IMR-90 (cell line): ENCODE measurements at regions not wholly inside any gene's neighbourhood (a gene's known extent, or its start where the extent isn't known, plus 50 kb on each side); places are given as distances from the start of the nearest gene placed in this dataset.

ENCODE experiments used
- ATAC-seq: fragments of 200-7000 bp; cut with Tn5 transposase; 2 replicates; pipeline ENCODE4 v1.9.1; 2020; ENCODE audit warnings: low read depth, mild to moderate bottlenecking, moderate library complexity
- BruUV-seq: library from RNA; stranded (reverse); fragments of 400-500 nt; replicated peaks from 2 replicates; lab custom pipeline; 2021; lab: Mats Ljungman, UMichigan
- CTCF ChIA-PET: fragments of 300-600 bp; formaldehyde crosslinking; extraction: SDS; loops from one replicate; lab custom pipeline; 2021; ENCODE audit warnings: antibody characterized with exemption; lab: Yijun Ruan, JAX
- POLR2A ChIA-PET: fragments of 300-600 bp; sonication (Branson Sonifier 250); formaldehyde crosslinking; loops from one replicate; lab custom pipeline; 2022; ENCODE audit warnings: antibody characterized with exemption; ENCODE audit not compliant: unreplicated experiment; lab: Charles Lee
- DNase-seq: peaks from one replicate; pipeline ENCODE4 v3.0.0; 2013
- H2AFZ ChIP-seq: replicated peaks from 2 replicates; pipeline ENCODE3; 2013; ENCODE audit warnings: low read length, mild to moderate bottlenecking; ENCODE audit not compliant: poor library complexity
- H2AK5ac ChIP-seq: 2 replicates; pipeline ENCODE4 v1.6.1; 2013; ENCODE audit warnings: low read depth, low read length, inconsistent platforms
- H2AK9ac ChIP-seq: replicated peaks from 2 replicates; pipeline ENCODE3; 2013; ENCODE audit warnings: mild to moderate bottlenecking, low read depth, low read length, moderate library complexity; ENCODE audit not compliant: poor library complexity
- H2BK120ac ChIP-seq: 2 replicates; pipeline ENCODE4 v1.6.1; 2013; ENCODE audit warnings: low read depth, low read length, inconsistent platforms
- H2BK15ac ChIP-seq: 3 replicates; pipeline ENCODE4 v1.6.1; 2013; ENCODE audit warnings: low read depth, low read length, inconsistent platforms
- H2BK20ac ChIP-seq: 2 replicates; pipeline ENCODE4 v1.6.1; 2013; ENCODE audit warnings: low read depth, mild to moderate bottlenecking, inconsistent platforms, low read length, moderate library complexity
- H2BK5ac ChIP-seq: 2 replicates; pipeline ENCODE4 v1.6.1; 2013; ENCODE audit warnings: mild to moderate bottlenecking, low read depth, low read length, inconsistent platforms; ENCODE audit not compliant: poor library complexity, severe bottlenecking
- H3K14ac ChIP-seq: replicated peaks from 2 replicates; pipeline ENCODE4 v1.6.1; 2013; ENCODE audit warnings: low read depth, low read length, inconsistent platforms
- H3K18ac ChIP-seq: 2 replicates; pipeline ENCODE4 v1.6.1; 2013; ENCODE audit warnings: low read depth, low read length, control low read depth
- H3K23ac ChIP-seq: 2 replicates; pipeline ENCODE4 v1.6.1; 2013; ENCODE audit warnings: low read depth, low read length, inconsistent platforms
- H3K27ac ChIP-seq: 2 replicates; pipeline ENCODE4 v1.5.1; 2013; ENCODE audit warnings: mild to moderate bottlenecking, control low read depth, low read length; ENCODE audit not compliant: insufficient read depth
- H3K27me3 ChIP-seq: 2 replicates; pipeline ENCODE4 v1.6.1; 2013; ENCODE audit warnings: low read length; ENCODE audit not compliant: control insufficient read depth, insufficient read depth
- H3K36me3 ChIP-seq: 2 replicates; pipeline ENCODE4 v1.6.1; 2013; ENCODE audit warnings: low read length, mixed read lengths; ENCODE audit not compliant: control insufficient read depth, insufficient read depth
- H3K4ac ChIP-seq: 2 replicates; pipeline ENCODE4 v1.6.1; 2013; ENCODE audit warnings: low read depth, low read length, inconsistent platforms
- H3K4me1 ChIP-seq: 2 replicates; pipeline ENCODE4 v1.6.1; 2013; ENCODE audit warnings: low read length, mixed read lengths; ENCODE audit not compliant: control insufficient read depth, insufficient read depth
- H3K4me2 ChIP-seq: 2 replicates; pipeline ENCODE4 v1.6.1; 2013; ENCODE audit warnings: low read depth, mild to moderate bottlenecking, control low read depth, low read length, moderate library complexity
- H3K4me3 ChIP-seq: 2 replicates; pipeline ENCODE4 v1.5.1; 2013; ENCODE audit warnings: low read depth, mild to moderate bottlenecking, control low read depth, low read length, moderate library complexity; ENCODE audit not compliant: insufficient read depth
- H3K56ac ChIP-seq: 2 replicates; pipeline ENCODE4 v1.6.1; 2013; ENCODE audit warnings: low read length, inconsistent platforms; ENCODE audit not compliant: insufficient read depth; ENCODE audit errors: extremely low read depth
- H3K79me1 ChIP-seq, 2 experiments: 2 replicates each; pipeline ENCODE4 v1.6.1; 2013; ENCODE audit warnings: low read length in 2 of 2, inconsistent platforms in 1 of 2, low read depth in 1 of 2
- H3K9ac ChIP-seq: 2 replicates; pipeline ENCODE4 v1.6.1; 2013; ENCODE audit warnings: low read depth, low read length, control low read depth
- H3K9me1 ChIP-seq: 2 replicates; pipeline ENCODE4 v1.6.1; 2013; ENCODE audit warnings: low read length, inconsistent platforms; ENCODE audit not compliant: insufficient read depth
- H3K9me3 ChIP-seq: 2 replicates; pipeline ENCODE4 v1.6.1; 2013; ENCODE audit warnings: low read length; ENCODE audit not compliant: control insufficient read depth, insufficient read depth
- H4K20me1 ChIP-seq: 2 replicates; pipeline ENCODE4 v1.6.1; 2013; ENCODE audit warnings: low read length, inconsistent platforms; ENCODE audit not compliant: insufficient read depth
- H4K5ac ChIP-seq: 2 replicates; pipeline ENCODE4 v1.6.1; 2013; ENCODE audit warnings: mild to moderate bottlenecking, low read depth, low read length, control low read depth
- H4K8ac ChIP-seq, 2 experiments: 2 replicates each; pipeline ENCODE4 v1.6.1; 2013; ENCODE audit warnings: low read depth in 2 of 2, low read length in 2 of 2, control low read depth in 1 of 2, inconsistent platforms in 1 of 2
- H4K91ac ChIP-seq: 2 replicates; pipeline ENCODE4 v1.6.1; 2013; ENCODE audit warnings: low read depth, low read length, inconsistent platforms; ENCODE audit not compliant: insufficient read depth
- BHLHE40 ChIP-seq: fragments of 150-350 bp; IDR thresholded peaks from 2 replicates; pipeline ENCODE4 v1.6.1; 2016; ENCODE audit warnings: mild to moderate bottlenecking, low read depth, low read length
- CEBPB ChIP-seq: IDR thresholded peaks from 2 replicates; pipeline ENCODE4 v1.6.1; 2012; ENCODE audit warnings: low read depth, low read length, improper control_type of control experiment
- CTCF ChIP-seq: conservative IDR thresholded peaks from 2 replicates; pipeline ENCODE4 v1.5.1; 2012; ENCODE audit warnings: mild to moderate bottlenecking, low read depth, low read length, improper control_type of control experiment
- FOS ChIP-seq: fragments of 150-350 bp; IDR thresholded peaks from 2 replicates; pipeline ENCODE4 v1.6.1; 2016; ENCODE audit warnings: low read depth, low read length
- MAFK ChIP-seq: IDR thresholded peaks from 2 replicates; pipeline ENCODE4 v1.6.1; 2012; ENCODE audit warnings: low read depth, low read length, improper control_type of control experiment
- MAZ ChIP-seq: IDR thresholded peaks from 2 replicates; pipeline ENCODE4 v1.6.1; 2012; ENCODE audit warnings: low read depth, mild to moderate bottlenecking, low read length, improper control_type of control experiment, moderate library complexity, borderline replicate concordance
- MXI1 ChIP-seq: IDR thresholded peaks from 2 replicates; pipeline ENCODE4 v1.6.1; 2012; ENCODE audit warnings: low read depth, mild to moderate bottlenecking, low read length, moderate library complexity, borderline replicate concordance
- RAD21 ChIP-seq: IDR thresholded peaks from 2 replicates; pipeline ENCODE4 v1.6.1; 2012; ENCODE audit warnings: low read length, improper control_type of control experiment
- RCOR1 ChIP-seq: IDR thresholded peaks from 2 replicates; pipeline ENCODE4 v1.6.1; 2012; ENCODE audit warnings: mild to moderate bottlenecking, low read length, improper control_type of control experiment; ENCODE audit not compliant: insufficient replicate concordance
- RFX5 ChIP-seq: IDR thresholded peaks from 2 replicates; pipeline ENCODE4 v1.8.0; 2012; ENCODE audit warnings: low read depth, mild to moderate bottlenecking, low read length, moderate library complexity
- WGBS, 2 experiments: methylation state at CpG; one replicate each; pipeline versions ENCODE4 v1.1.5 to v1.1.7; 2013; ENCODE audit warnings: missing lambda C conversion rate in 2 of 2; ENCODE audit not compliant: insufficient read length in 1 of 2; ENCODE audit errors: extremely low coverage in 2 of 2; 5-methylcytosine and 5-hydroxymethylcytosine counted together
- dilution Hi-C: fragments of 300-500 bp; cut with HindIII; formaldehyde crosslinking; loops from one replicate; pipeline ENCODE4 v1.14.3; 2018; ENCODE audit warnings: low sequenced_read_pairs; ENCODE audit not compliant: unreplicated experiment
- in situ Hi-C: fragments of 300-500 bp; cut with MboI; formaldehyde crosslinking; loops from 3 replicates; pipeline ENCODE4 v1.14.3; 2019; ENCODE audit warnings: low sequenced_read_pairs, inconsistent platforms, mixed read lengths
- intact Hi-C: fragments of 100-400 bp; cut with micrococcal nuclease; formaldehyde crosslinking; loops from 2 replicates; pipeline ENCODE4 v1.10.0; 2022

- Histone ChIP-seq H4K20me1 (no peaks in the 10 kb centered on the region), H3K79me1 (no peaks in the 10 kb centered on the region), H2AK9ac (no peak overlapping the region), H2BK120ac (no peak overlapping the region), H3K23ac (no peak overlapping the region), H3K27me3 (no peaks in the 10 kb centered on the region), H3K36me3 (no peaks in the 10 kb centered on the region), H4K91ac (no peak overlapping the region), H3K9ac (no peak overlapping the region), H3K27ac (no peak overlapping the region), H2BK5ac (no peak overlapping the region), H2BK20ac (no peak overlapping the region), H4K5ac (no peak overlapping the region), H2BK15ac (no peak overlapping the region), H4K8ac (no peak overlapping the region), H3K14ac (no peak overlapping the region), H3K18ac (no peak overlapping the region), H2AK5ac (no peak overlapping the region), H3K56ac (no peak overlapping the region), H3K4me2 (no peak overlapping the region), H3K4me1 (no peaks in the 10 kb centered on the region), H3K4ac (no peak overlapping the region), H3K4me3 (no peak overlapping the region), H2AFZ (no peak overlapping the region), H3K9me1 (no peaks in the 10 kb centered on the region), H3K9me3 (peaks cover 39% of the 10 kb centered on the region)
- no TSS peak for BruUV-seq
- ChIA-PET POLR2A (no interaction called here), CTCF (interaction anchor here (0.6 kb wide), 1 partner anchor 50 kb away, joined by 6 read pairs; no protein-coding TSS in a partner anchor)
- no peak for TF ChIP-seq FOS
- no peak for TF ChIP-seq MAZ
- TF ChIP-seq CEBPB: no peak
- TF ChIP-seq MAFK: no peak
- no peak for TF ChIP-seq MXI1
- no peak for TF ChIP-seq CTCF
- TF ChIP-seq BHLHE40: no peak
- TF ChIP-seq RCOR1: no peak
- TF ChIP-seq RAD21: no peak
- no peak for TF ChIP-seq RFX5
- intact Hi-C loops (no loop called here), in situ Hi-C loops (no loop called here), dilution Hi-C loops (no loop called here)
- no peak for ATAC-seq
- no peak for DNase-seq
- WGBS, 2 experiments: no CpG with 5 or more reads among the region's 3 CpGs
These were observed 919.3 kb downstream of the UQCRFS1 start for GRCh38 chr19:28293685-28294084.
